ENCODE measurements at regions not wholly inside any gene's neighbourhood (a gene's known extent, or its start where the extent isn't known, plus 50 kb on each side); places are given as distances from the start of the nearest gene placed in this dataset.

DNA sequence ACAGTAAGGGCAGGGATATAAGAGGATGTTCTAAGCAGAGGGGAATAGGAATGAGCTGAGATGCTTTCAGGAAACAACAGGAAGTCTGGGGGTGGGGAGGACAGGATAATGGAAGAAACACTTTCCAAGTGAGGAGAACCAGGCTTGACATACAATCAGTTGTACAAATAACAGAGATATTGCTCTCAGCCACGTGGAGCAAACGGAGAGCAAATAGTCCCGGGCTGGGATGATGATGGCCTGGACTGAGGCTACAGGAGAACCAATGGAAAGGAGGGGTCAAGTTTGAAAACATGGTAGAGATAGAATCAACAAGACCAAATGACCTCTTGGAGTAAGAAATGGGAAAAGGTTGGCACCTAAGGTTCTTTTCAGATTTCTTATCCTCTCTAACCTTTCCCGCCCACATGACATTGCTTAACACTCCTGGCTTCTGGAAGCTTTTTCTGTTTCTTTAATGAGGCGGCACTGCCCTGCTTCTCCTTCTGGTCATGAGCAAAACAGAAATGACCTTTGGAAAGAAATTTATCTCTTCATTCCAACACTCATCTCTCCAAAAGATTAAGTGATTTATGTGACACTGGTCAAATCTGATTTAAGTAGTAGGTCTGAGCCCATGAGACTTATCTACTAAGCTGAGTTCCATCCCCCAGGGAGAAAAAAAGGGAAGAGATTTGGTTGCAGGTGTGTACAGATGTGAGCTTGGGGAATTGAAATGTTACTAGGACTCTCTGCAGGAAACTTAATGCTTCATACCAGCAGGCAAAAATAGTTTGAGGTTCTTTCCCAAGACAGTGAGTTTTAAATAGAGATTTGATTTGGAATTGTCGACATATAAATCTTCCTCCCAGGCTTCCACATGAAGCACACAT is 442.9 kb upstream of the HNRNPA3 start:
- Histone ChIP-seq H3K27me3 (ENCODE audit: control insufficient read depth, insufficient read depth, low read length) (no peaks in the 10 kb centered on the region), H3K4me3 (ENCODE audit: low read depth, low read length) (no peak overlapping the region), H3K36me3 (ENCODE audit: control insufficient read depth, insufficient read depth, low read length) (no peaks in the 10 kb centered on the region)
- no peak for DNase-seq (ENCODE audit: low read depth)
- no peak for TF ChIP-seq CTCF (IDR thresholded peaks at IDR 0.05; ENCODE audit: insufficient read depth, low read length, poor library complexity, severe bottlenecking)

GRCh38 chr2:176772816-176773215 is 439.8 kb upstream of the HNRNPA3 start:
- Histone ChIP-seq H3K36me3 (ENCODE audit: control insufficient read depth, insufficient read depth, low read length) (no peaks in the 10 kb centered on the region), H3K4me3 (ENCODE audit: low read depth, low read length) (no peak overlapping the region), H3K27me3 (ENCODE audit: control insufficient read depth, insufficient read depth, low read length) (no peaks in the 10 kb centered on the region)
- TF ChIP-seq CTCF (IDR thresholded peaks at IDR 0.05; ENCODE audit: insufficient read depth, low read length, poor library complexity, severe bottlenecking): no peak
- DNase-seq (ENCODE audit: low read depth): no peak

- H3K4me3 ChIP-seq (ENCODE audit: low read depth, low read length): no peak overlapping the region
- no peaks in the 10 kb centered on the region for H3K36me3 ChIP-seq (ENCODE audit: control insufficient read depth, insufficient read depth, low read length)
- no peaks in the 10 kb centered on the region for H3K27me3 ChIP-seq (ENCODE audit: control insufficient read depth, insufficient read depth, low read length)
- no peak for TF ChIP-seq CTCF (IDR thresholded peaks at IDR 0.05; ENCODE audit: insufficient read depth, low read length, poor library complexity, severe bottlenecking)
- DNase-seq (ENCODE audit: low read depth): no peak
Measured at GRCh38 chr2:176774766-176775451, 437.7 kb upstream of the HNRNPA3 start.

GRCh38 chr2:176777262-176777661 is 435.3 kb upstream of the HNRNPA3 start:
- Histone ChIP-seq H3K36me3 (ENCODE audit: control insufficient read depth, insufficient read depth, low read length) (no peaks in the 10 kb centered on the region), H3K27me3 (ENCODE audit: control insufficient read depth, insufficient read depth, low read length) (no peaks in the 10 kb centered on the region), H3K4me3 (ENCODE audit: low read depth, low read length) (no peak overlapping the region)
- no peak for DNase-seq (ENCODE audit: low read depth)
- TF ChIP-seq CTCF (IDR thresholded peaks at IDR 0.05; ENCODE audit: insufficient read depth, low read length, poor library complexity, severe bottlenecking): no peak

DNA sequence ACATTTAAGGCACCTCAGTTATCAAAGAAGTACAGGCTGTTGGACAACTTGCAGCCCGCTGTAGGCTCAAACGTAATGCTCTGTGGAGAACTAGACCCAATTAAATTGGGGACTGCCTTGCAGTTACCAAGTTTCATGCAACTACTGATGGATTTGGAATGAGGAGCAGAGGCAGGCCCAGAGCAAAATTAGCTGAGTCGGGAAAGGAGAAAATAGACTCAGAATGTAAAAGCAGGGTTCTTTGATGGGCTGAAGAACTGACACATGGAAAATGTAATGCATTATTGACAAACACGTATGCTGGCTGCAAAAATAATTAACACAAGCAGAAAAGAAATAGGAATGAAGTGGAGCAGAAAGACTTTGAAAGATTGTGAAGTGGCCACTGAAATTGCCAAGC is 432.7 kb upstream of the HNRNPA3 start:
- TF ChIP-seq CTCF (IDR thresholded peaks at IDR 0.05; ENCODE audit: insufficient read depth, low read length, poor library complexity, severe bottlenecking): no peak

More for the DNA sequence above, 432.7 kb upstream of the HNRNPA3 start:
- no peaks in the 10 kb centered on the region for H3K27me3 ChIP-seq (ENCODE audit: control insufficient read depth, insufficient read depth, low read length)
- no peak for DNase-seq (ENCODE audit: low read depth)
- no peaks in the 10 kb centered on the region for H3K36me3 ChIP-seq (ENCODE audit: control insufficient read depth, insufficient read depth, low read length)
- no peak overlapping the region for H3K4me3 ChIP-seq (ENCODE audit: low read depth, low read length)
